Spinal cord (tissue), 9 donors: ENCODE measurements at regions not wholly inside any gene's neighbourhood (a gene's known extent, or its start where the extent isn't known, plus 50 kb on each side); places are given as distances from the start of the nearest gene placed in this dataset.
A peak's percentile ranks its signal among the peaks of the same experiment; 100 is the strongest.

Source experiments
- DNase-seq, 6 donors: peaks; one replicate each; pipeline versions ENCODE4 v3.0.0 to v3.0.0-alpha.2; 2013 to 2015; ENCODE audit warnings: low spot score in 6 of 6, low read depth in 4 of 6
- H3K27ac ChIP-seq: one replicate; pipeline ENCODE4 v1.5.1; 2013; ENCODE audit warnings: low read depth, low read length, control low read depth
- H3K27me3 ChIP-seq: one replicate; pipeline ENCODE4 v1.6.1; 2013; ENCODE audit warnings: low read length; ENCODE audit not compliant: control insufficient read depth, insufficient read depth
- H3K36me3 ChIP-seq: one replicate; pipeline ENCODE4 v1.6.1; 2013; ENCODE audit warnings: low read length; ENCODE audit not compliant: control insufficient read depth, insufficient read depth
- H3K4me1 ChIP-seq: one replicate; pipeline ENCODE4 v1.6.1; 2013; ENCODE audit warnings: low read length; ENCODE audit not compliant: control insufficient read depth, insufficient read depth
- H3K4me3 ChIP-seq: one replicate; pipeline ENCODE4 v1.5.1; 2013; ENCODE audit warnings: low read depth, low read length, control low read depth
- H3K9me3 ChIP-seq: one replicate; pipeline ENCODE4 v1.6.1; 2013; ENCODE audit warnings: low read length; ENCODE audit not compliant: control insufficient read depth, insufficient read depth
- WGBS: methylation state at CpG from one replicate; pipeline ENCODE4 v1.1.5; 2013; ENCODE audit warnings: missing lambda C conversion rate; ENCODE audit not compliant: insufficient coverage; 5-methylcytosine and 5-hydroxymethylcytosine counted together
- donor health status: healthy.

- DNase-seq, result no peak
- no peaks in the 10 kb centered on the region for H3K4me1 ChIP-seq
- WGBS, result 71% methylated on average over 1 of the region's 4 CpGs
- H3K9me3 ChIP-seq, result no peaks in the 10 kb centered on the region
- H3K4me3 ChIP-seq, result no peak overlapping the region
- no peaks in the 10 kb centered on the region for H3K27me3 ChIP-seq
- no peaks in the 10 kb centered on the region for H3K36me3 ChIP-seq
- H3K27ac ChIP-seq, result no peak overlapping the region
Observed at GRCh38 chr1:194280463-194280862, 1094.0 kb upstream of the B3GALT2 start.

DNA sequence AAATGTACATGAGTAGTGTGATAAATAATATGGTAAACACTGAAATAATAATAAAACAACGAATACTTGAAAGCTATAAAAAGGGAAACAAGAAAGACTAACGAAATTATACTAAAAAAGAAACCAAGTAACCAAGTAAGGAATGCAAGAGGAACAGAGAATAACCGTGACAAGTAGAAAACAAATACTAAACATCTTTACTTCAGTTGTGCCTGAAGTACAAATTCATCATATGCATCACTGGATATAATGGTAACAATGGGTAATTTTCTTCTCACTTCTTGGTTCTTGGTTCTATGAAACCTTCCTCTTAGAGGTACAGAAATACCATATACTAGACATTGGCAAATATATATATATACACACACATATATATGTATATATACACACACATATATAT is 1093.6 kb upstream of the B3GALT2 start:
- no CpG with 5 or more reads among the region's 3 CpGs for WGBS
- Histone ChIP-seq H3K27ac (no peak overlapping the region), H3K36me3 (no peaks in the 10 kb centered on the region), H3K9me3 (no peaks in the 10 kb centered on the region), H3K27me3 (no peaks in the 10 kb centered on the region), H3K4me3 (no peak overlapping the region), H3K4me1 (no peaks in the 10 kb centered on the region)
- DNase-seq, result no peak

DNA sequence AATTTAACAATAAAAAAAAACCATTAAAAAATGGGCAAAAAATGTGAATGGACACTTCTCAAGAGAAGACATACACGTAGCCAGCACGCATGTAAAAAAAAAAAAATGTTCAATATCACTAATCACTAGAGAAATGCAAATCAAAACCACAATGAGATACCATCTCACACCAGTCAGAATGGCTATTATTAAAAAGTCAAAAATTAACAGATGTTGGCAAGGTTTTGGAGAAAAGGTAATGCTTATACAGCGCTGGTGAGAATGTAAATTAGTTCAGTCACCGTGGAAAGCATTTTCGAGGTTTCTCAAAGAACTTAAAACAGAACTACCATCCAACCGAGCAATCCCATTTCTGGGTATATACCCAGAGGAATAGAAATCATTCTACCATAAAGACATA is 1091.5 kb upstream of the B3GALT2 start:
- no peak overlapping the region for H3K4me3 ChIP-seq
- H3K36me3 ChIP-seq, result no peaks in the 10 kb centered on the region
- no peaks in the 10 kb centered on the region for H3K4me1 ChIP-seq
- H3K27ac ChIP-seq, result no peak overlapping the region
- DNase-seq, result no peak
- H3K9me3 ChIP-seq, result no peaks in the 10 kb centered on the region
- no peaks in the 10 kb centered on the region for H3K27me3 ChIP-seq
- WGBS, result no CpG with 5 or more reads among the region's 6 CpGs

DNA sequence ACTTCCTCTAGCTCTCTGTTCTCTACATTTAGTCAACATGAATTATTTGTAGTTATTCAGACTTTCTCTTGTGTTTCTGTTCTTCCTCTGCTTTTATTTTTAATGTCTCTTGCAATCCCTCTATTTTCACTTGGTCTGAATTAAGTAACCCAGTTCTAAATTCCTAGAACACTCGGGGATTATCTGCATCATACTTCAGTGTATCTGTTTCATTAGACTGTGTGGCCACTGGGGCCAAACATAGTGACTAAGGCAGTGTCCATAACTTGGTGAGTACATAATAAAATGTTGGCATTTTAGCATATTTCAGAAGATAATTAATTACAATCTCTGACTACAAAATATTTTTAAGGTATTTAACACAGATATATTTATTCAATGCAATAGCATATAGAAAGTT is 1087.2 kb upstream of the B3GALT2 start:
- Histone ChIP-seq H3K36me3 (no peaks in the 10 kb centered on the region), H3K4me1 (no peaks in the 10 kb centered on the region), H3K9me3 (no peaks in the 10 kb centered on the region), H3K27me3 (no peaks in the 10 kb centered on the region), H3K4me3 (no peak overlapping the region), H3K27ac (no peak overlapping the region)
- no CpG with 5 or more reads among the region's 1 CpG for WGBS
- no peak for DNase-seq

- no peaks in the 10 kb centered on the region for H3K4me1 ChIP-seq
- H3K4me3 ChIP-seq, result no peak overlapping the region
- H3K9me3 ChIP-seq, result no peaks in the 10 kb centered on the region
- DNase-seq, result no peak
- H3K27me3 ChIP-seq, result no peaks in the 10 kb centered on the region
- no peak overlapping the region for H3K27ac ChIP-seq
- H3K36me3 ChIP-seq, result no peaks in the 10 kb centered on the region
Observed at GRCh38 chr1:194268839-194269238, 1082.4 kb upstream of the B3GALT2 start.

DNA sequence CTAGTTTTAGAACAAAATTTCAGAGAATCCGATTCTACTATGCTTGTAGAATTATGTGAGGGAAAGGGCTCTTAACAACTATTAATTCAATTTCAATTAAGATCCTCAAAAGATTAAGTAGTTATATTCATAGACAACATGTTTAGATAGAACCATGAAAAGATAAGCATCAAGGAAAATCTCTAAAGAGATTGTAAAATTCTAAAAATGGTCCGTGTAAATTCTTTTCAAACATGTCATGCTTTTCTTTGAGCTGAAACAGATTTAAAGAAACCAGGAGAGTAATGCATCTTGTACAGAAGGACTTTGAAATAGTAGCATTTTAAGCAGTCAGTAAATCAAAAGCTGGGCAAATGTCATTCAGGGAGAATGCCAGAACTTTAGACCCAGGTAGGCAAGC is 1080.6 kb upstream of the B3GALT2 start:
- H3K27me3 ChIP-seq, result no peaks in the 10 kb centered on the region
- H3K9me3 ChIP-seq, result no peaks in the 10 kb centered on the region
- H3K27ac ChIP-seq, result no peak overlapping the region
- no peaks in the 10 kb centered on the region for H3K4me1 ChIP-seq
- DNase-seq, result no peak
- no peak overlapping the region for H3K4me3 ChIP-seq
- H3K36me3 ChIP-seq, result no peaks in the 10 kb centered on the region
- WGBS, result 86% methylated on average over 1 of the region's 2 CpGs

DNA sequence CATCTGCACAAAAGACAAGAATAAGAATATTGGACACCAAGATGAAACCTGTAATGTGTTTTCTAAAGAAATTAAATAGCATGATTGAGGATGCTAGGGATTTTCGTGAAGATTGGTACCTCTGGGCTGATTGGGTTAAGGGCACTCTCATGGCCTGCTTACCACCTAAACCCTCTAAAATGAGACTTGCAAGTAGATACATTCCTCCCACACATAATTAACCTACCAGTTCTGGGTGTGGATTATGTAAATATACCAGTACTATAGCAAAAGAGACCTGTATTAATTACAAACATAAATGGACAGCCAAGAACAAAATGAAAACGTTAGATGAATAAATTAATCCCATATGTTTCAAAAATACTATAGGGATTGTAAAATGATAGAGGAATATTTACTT is 1069.6 kb upstream of the B3GALT2 start:
- no peak overlapping the region for H3K27ac ChIP-seq

DNA sequence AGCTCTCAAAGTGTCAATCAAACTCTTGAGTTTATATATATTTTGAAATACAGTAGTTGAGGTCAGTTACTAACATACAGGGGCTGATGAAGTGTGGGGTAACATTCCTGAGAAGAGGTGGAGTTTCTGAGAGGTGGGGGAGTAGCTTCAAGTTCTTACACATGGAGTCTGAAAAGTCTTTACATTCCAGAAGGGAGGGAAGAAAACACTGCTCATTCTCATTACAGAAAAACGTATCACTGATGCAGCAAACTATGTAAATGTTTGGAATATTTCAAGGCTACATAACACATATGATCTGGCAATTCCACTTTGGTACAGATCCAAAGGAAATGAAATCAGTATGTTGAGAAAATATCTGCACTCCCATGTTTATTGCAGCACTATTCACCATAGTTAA is 1065.8 kb upstream of the B3GALT2 start:
- H3K36me3 ChIP-seq, result no peaks in the 10 kb centered on the region
- H3K27ac ChIP-seq, result no peak overlapping the region
- DNase-seq, result peak in 1 of 6 donors; percentile 33
- no peaks in the 10 kb centered on the region for H3K9me3 ChIP-seq
- no peaks in the 10 kb centered on the region for H3K27me3 ChIP-seq
- WGBS, result no CpG with 5 or more reads among the region's 1 CpG
- no peak overlapping the region for H3K4me3 ChIP-seq
- H3K4me1 ChIP-seq, result no peaks in the 10 kb centered on the region

More for the DNA sequence above, 1069.6 kb upstream of the B3GALT2 start:
- no peaks in the 10 kb centered on the region for H3K27me3 ChIP-seq
- no peaks in the 10 kb centered on the region for H3K4me1 ChIP-seq
- no peak for DNase-seq
- WGBS, result no CpG with 5 or more reads among the region's 2 CpGs
- no peaks in the 10 kb centered on the region for H3K36me3 ChIP-seq
- H3K4me3 ChIP-seq, result no peak overlapping the region
- H3K9me3 ChIP-seq, result no peaks in the 10 kb centered on the region

DNA sequence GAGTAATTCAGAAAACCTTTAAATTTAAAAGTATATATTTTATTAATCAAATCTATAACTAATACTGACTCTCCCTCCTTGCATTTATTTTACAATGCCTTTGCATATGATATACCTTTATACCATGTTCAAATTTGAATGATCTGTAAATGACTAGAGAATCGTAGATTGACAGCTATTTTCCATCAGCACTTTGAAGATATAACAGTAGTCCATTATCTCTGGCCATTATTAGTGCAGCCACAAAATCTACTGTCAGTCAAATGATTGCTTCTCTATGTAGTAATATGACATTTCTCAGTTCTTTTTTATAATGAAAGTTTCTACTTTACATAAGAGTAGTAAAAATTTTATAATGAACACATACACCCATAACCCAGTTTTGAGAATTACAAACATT is 1054.8 kb upstream of the B3GALT2 start:
- H3K4me1 ChIP-seq, result no peaks in the 10 kb centered on the region
- no peaks in the 10 kb centered on the region for H3K27me3 ChIP-seq
- no peak for DNase-seq
- no peak overlapping the region for H3K4me3 ChIP-seq
- H3K27ac ChIP-seq, result no peak overlapping the region
- H3K36me3 ChIP-seq, result no peaks in the 10 kb centered on the region
- no peaks in the 10 kb centered on the region for H3K9me3 ChIP-seq
- no CpG with 5 or more reads among the region's 1 CpG for WGBS

DNA sequence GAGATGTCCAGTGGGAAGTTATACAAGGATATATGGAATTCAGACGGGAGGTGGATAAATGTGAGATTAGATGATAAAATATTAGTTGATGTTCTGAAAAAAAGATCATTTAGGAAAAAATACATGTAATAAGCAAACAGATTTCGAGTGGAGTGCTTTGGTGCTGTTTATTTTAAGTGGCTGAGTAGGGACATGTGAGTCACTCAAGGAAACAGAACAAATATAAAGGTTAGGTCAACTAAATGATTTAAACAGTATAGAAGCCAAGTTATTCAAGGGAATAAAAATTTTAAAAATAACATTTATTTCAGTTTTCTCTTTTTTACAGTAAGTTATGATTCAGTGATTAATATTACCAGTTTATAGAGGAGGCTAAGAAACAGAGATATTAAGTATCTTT is 1046.7 kb upstream of the B3GALT2 start:
- no peaks in the 10 kb centered on the region for H3K27me3 ChIP-seq
- no peaks in the 10 kb centered on the region for H3K4me1 ChIP-seq
- no peak overlapping the region for H3K27ac ChIP-seq
- H3K36me3 ChIP-seq, result no peaks in the 10 kb centered on the region
- whole genome bisulfite sequencing, result 90% methylated on average over 2 of the region's 2 CpGs
- DNase-seq, result no peak
- H3K9me3 ChIP-seq, result peaks cover 2% of the 10 kb centered on the region
- H3K4me3 ChIP-seq, result no peak overlapping the region
